HUDEP-2 (cell line): ENCODE measurements at regions not wholly inside any gene's neighbourhood (a gene's known extent, or its start where the extent isn't known, plus 50 kb on each side); places are given as distances from the start of the nearest gene placed in this dataset.
"Not testable (repeated sequence)": the region's sequence is repeated elsewhere in the genome, so short reads cannot be mapped to it uniquely, and the experiment has no call there.

Source experiments
- DNase-seq, 76 experiments: peaks; one replicate each; lab custom pipeline; 2025; ENCODE audit not compliant: unreplicated experiment in 76 of 76; lab: John Stamatoyannopoulos, UW

GRCh38 chr10:18735711-18736110 is 76.5 kb downstream of the ARL5B start:
- peak in 70 of 76 experiments; percentile 7 to 91 (median 66) for DNase-seq

- no peak for DNase-seq
These were observed 78.0 kb downstream of the ARL5B start for GRCh38 chr10:18737236-18737635.

- DNase-seq, result no peak
These were observed 78.6 kb downstream of the ARL5B start for GRCh38 chr10:18737841-18738240.

- DNase-seq, result no peak
These were observed 79.6 kb downstream of the ARL5B start for GRCh38 chr10:18738835-18739234.

- DNase-seq, result no peak
These were observed 84.7 kb downstream of the ARL5B start for GRCh38 chr10:18743926-18744325.

- DNase-seq, result no peak
These were observed 94.2 kb downstream of the ARL5B start for GRCh38 chr10:18753312-18753895.

- no peak for DNase-seq
These were observed 100.3 kb downstream of the ARL5B start for GRCh38 chr10:18759575-18759974.

- no peak for DNase-seq
These were observed 101.6 kb downstream of the ARL5B start for GRCh38 chr10:18760836-18761235.

- DNase-seq, result no peak
These were observed 108.8 kb downstream of the ARL5B start for GRCh38 chr10:18767981-18768380.

- no peak for DNase-seq
These were observed 113.9 kb downstream of the ARL5B start for GRCh38 chr10:18773180-18773579.

GRCh38 chr10:18777258-18777657 is 118.0 kb downstream of the ARL5B start:
- DNase-seq, result no peak

- no peak for DNase-seq
These were observed 127.2 kb downstream of the ARL5B start for GRCh38 chr10:18786478-18786877.

GRCh38 chr10:18793951-18794350 is 134.7 kb downstream of the ARL5B start:
- DNase-seq, result peak in 1 of 76 experiments; percentile 2

- no peak for DNase-seq
These were observed 136.3 kb downstream of the ARL5B start for GRCh38 chr10:18795549-18795948.

- no peak for DNase-seq
These were observed 138.1 kb downstream of the ARL5B start for GRCh38 chr10:18797286-18797685.

- DNase-seq, result peak in 6 of 76 experiments; percentile 1 to 16 (median 3)
These were observed 162.9 kb downstream of the ARL5B start for GRCh38 chr10:18822156-18822555.

GRCh38 chr10:18829259-18829658 is 170.0 kb downstream of the ARL5B start:
- no peak for DNase-seq

GRCh38 chr10:18830277-18830676 is 171.0 kb downstream of the ARL5B start:
- no peak for DNase-seq

GRCh38 chr10:18856623-18857022 is 192.0 kb upstream of the MALRD1 start:
- DNase-seq, result not testable (repeated sequence)

- DNase-seq, result no peak
These were observed 188.9 kb upstream of the MALRD1 start for GRCh38 chr10:18859659-18860058.

GRCh38 chr10:18860186-18860585 is 188.4 kb upstream of the MALRD1 start:
- DNase-seq, result no peak

- DNase-seq, result no peak
These were observed 187.9 kb upstream of the MALRD1 start for GRCh38 chr10:18860631-18861240.

GRCh38 chr10:18861382-18861781 is 187.2 kb upstream of the MALRD1 start:
- DNase-seq, result no peak
